CD4-positive, alpha-beta T cell (primary cell): ENCODE measurements at regions not wholly inside any gene's neighbourhood (a gene's known extent, or its start where the extent isn't known, plus 50 kb on each side); places are given as distances from the start of the nearest gene placed in this dataset.
"Not testable (repeated sequence)": the region's sequence is repeated elsewhere in the genome, so short reads cannot be mapped to it uniquely, and the experiment has no call there.

Experiments
- ATAC-seq: fragments of 200-7000 bp; cut with Tn5 transposase; one replicate; pipeline ENCODE4 v1.10.0; 2022; ENCODE audit warnings: mild to moderate bottlenecking; ENCODE audit not compliant: poor library complexity
- CTCF ChIA-PET: fragments of 350-600 bp; sonication (Branson Sonifier 250); formaldehyde crosslinking; loops from one replicate; lab custom pipeline; 2021; ENCODE audit warnings: antibody characterized with exemption, inconsistent platforms; lab: Charles Lee
- POLR2A ChIA-PET: fragments of 350-600 bp; sonication (Branson Sonifier 250); formaldehyde crosslinking; loops from one replicate; lab custom pipeline; 2021; ENCODE audit warnings: antibody characterized with exemption, inconsistent platforms; lab: Charles Lee
- DNase-seq, 14 experiments: peaks; one replicate each; pipeline ENCODE4 v3.0.0-alpha.2; 2013 to 2020; ENCODE audit warnings: mixed read lengths in 2 of 14
- H3K27ac ChIP-seq, 2 donors: one replicate each; pipeline versions ENCODE4 v1.5.1 to v1.7.0; 2013; ENCODE audit warnings: low read length in 2 of 2, low read depth in 1 of 2, mild to moderate bottlenecking in 1 of 2
- H3K27me3 ChIP-seq, 2 experiments: 1 replicate in 1 of 2; 2 replicates in 1 of 2; pipeline versions ENCODE4 v1.6.1 to v1.7.0; 2013; ENCODE audit warnings: low read length in 2 of 2, control low read depth in 1 of 2, mild to moderate bottlenecking in 1 of 2, moderate library complexity in 1 of 2; ENCODE audit not compliant: insufficient read depth in 2 of 2, control insufficient read depth in 1 of 2
- H3K36me3 ChIP-seq: one replicate; pipeline ENCODE4 v1.6.1; 2013; ENCODE audit warnings: low read length, control low read depth; ENCODE audit not compliant: insufficient read depth
- H3K4me1 ChIP-seq: one replicate; pipeline ENCODE4 v1.6.1; 2013; ENCODE audit warnings: low read length, control low read depth; ENCODE audit not compliant: insufficient read depth
- H3K4me3 ChIP-seq: one replicate; pipeline ENCODE4 v1.5.1; 2013; ENCODE audit warnings: mild to moderate bottlenecking, low read length, moderate library complexity
- H3K9me3 ChIP-seq, 2 experiments: 1 replicate in 1 of 2; 2 replicates in 1 of 2; pipeline versions ENCODE4 v1.6.1 to v1.7.0; 2013; ENCODE audit warnings: low read length in 2 of 2, mild to moderate bottlenecking in 2 of 2, control low read depth in 1 of 2, moderate library complexity in 1 of 2; ENCODE audit not compliant: control insufficient read depth in 1 of 2, insufficient read depth in 1 of 2
- H3K27ac Mint-ChIP-seq: one replicate; pipeline ENCODE4 v1.8.0; 2020; ENCODE audit warnings: mixed read lengths
- H3K27me3 Mint-ChIP-seq: one replicate; pipeline ENCODE4 v1.8.0; 2021; ENCODE audit warnings: mixed read lengths
- H3K36me3 Mint-ChIP-seq: one replicate; pipeline ENCODE4 v1.8.0; 2021; ENCODE audit warnings: low read depth, mixed read lengths
- H3K4me1 Mint-ChIP-seq: one replicate; pipeline ENCODE4 v1.8.0; 2021; ENCODE audit warnings: low read depth, mixed read lengths
- H3K4me3 Mint-ChIP-seq: one replicate; pipeline ENCODE4 v1.8.0; 2020; ENCODE audit warnings: mild to moderate bottlenecking, mixed read lengths
- H3K9me3 Mint-ChIP-seq: one replicate; pipeline ENCODE4 v1.8.0; 2020; ENCODE audit warnings: mixed read lengths
- CTCF ChIP-seq: fragments of 200-600 bp; IDR thresholded peaks from one replicate; pipeline ENCODE4 v1.8.0; 2022; ENCODE audit warnings: antibody characterized with exemption, mild to moderate bottlenecking
- intact Hi-C, 2 experiments: fragments of 100-400 bp; cut with DNase I in 1 of 2; cut with micrococcal nuclease in 1 of 2; formaldehyde crosslinking; loops; one replicate each; pipeline versions ENCODE4 v1.15.1 to v1.9.0; 2023 to 2025; cut with DNase I, micrococcal nuclease

GRCh38 chr7:68088879-68089278, 1092.2 kb downstream of the TYW1 start:
- CTCF ChIA-PET = no interaction called here
- H3K27ac Mint-ChIP-seq = no peak overlapping the region
- H3K4me1 Mint-ChIP-seq = no peaks in the 10 kb centered on the region
- Histone ChIP-seq H3K4me1 (no peaks in the 10 kb centered on the region), H3K27me3 (no peaks in the 10 kb centered on the region), H3K27ac (no peak overlapping the region), H3K9me3 (peaks cover 4 to 36% of the 10 kb centered on the region in 2 experiments), H3K36me3 (no peaks in the 10 kb centered on the region), H3K4me3 (no peak overlapping the region)
- no peak for TF ChIP-seq CTCF
- no peaks in the 10 kb centered on the region for H3K27me3 Mint-ChIP-seq
- DNase-seq = no peak
- ATAC-seq = no peak
- no peaks in the 10 kb centered on the region for H3K36me3 Mint-ChIP-seq
- H3K9me3 Mint-ChIP-seq = peaks cover 7% of the 10 kb centered on the region
- intact Hi-C loops = no loop called here
- H3K4me3 Mint-ChIP-seq = no peak overlapping the region
- POLR2A ChIA-PET = no interaction called here

GRCh38 chr7:68090256-68090655, 1093.6 kb downstream of the TYW1 start:
- H3K27me3 ChIP-seq, ATAC-seq, H3K4me1 Mint-ChIP-seq, H3K36me3 ChIP-seq, H3K9me3 Mint-ChIP-seq, POLR2A ChIA-PET, H3K36me3 Mint-ChIP-seq, H3K27ac ChIP-seq, H3K27me3 Mint-ChIP-seq, H3K4me1 ChIP-seq, H3K27ac Mint-ChIP-seq, H3K4me3 Mint-ChIP-seq, DNase-seq, intact Hi-C loops, CTCF ChIA-PET, H3K4me3 ChIP-seq: not testable (repeated sequence)
- peaks cover 0 to 28% of the 10 kb centered on the region in 2 experiments for H3K9me3 ChIP-seq

- CTCF ChIA-PET = no interaction called here
- no peak overlapping the region for H3K27ac Mint-ChIP-seq
These were observed 1106.7 kb downstream of the TYW1 start for GRCh38 chr7:68103319-68103718.

More at GRCh38 chr7:68103319-68103718, 1106.7 kb downstream of the TYW1 start:
- no peaks in the 10 kb centered on the region for H3K27me3 ChIP-seq
- no peak for TF ChIP-seq CTCF
- no peak overlapping the region for H3K4me3 ChIP-seq
- no peaks in the 10 kb centered on the region for H3K4me1 Mint-ChIP-seq
- H3K27ac ChIP-seq = no peak overlapping the region
- no peaks in the 10 kb centered on the region for H3K36me3 ChIP-seq
- POLR2A ChIA-PET = no interaction called here
- H3K4me1 ChIP-seq = no peaks in the 10 kb centered on the region
- H3K9me3 ChIP-seq = peaks cover 0 to 14% of the 10 kb centered on the region in 2 experiments
- ATAC-seq (no peak), DNase-seq (no peak)
- H3K27me3 Mint-ChIP-seq = no peaks in the 10 kb centered on the region
- intact Hi-C loops = no loop called here
- no peak overlapping the region for H3K4me3 Mint-ChIP-seq
- peaks cover 13% of the 10 kb centered on the region for H3K9me3 Mint-ChIP-seq
- H3K36me3 Mint-ChIP-seq = no peaks in the 10 kb centered on the region
